ENCODE measurements at regions not wholly inside any gene's neighbourhood (a gene's known extent, or its start where the extent isn't known, plus 50 kb on each side); places are given as distances from the start of the nearest gene placed in this dataset.
"Not testable (repeated sequence)": the region's sequence is repeated elsewhere in the genome, so short reads cannot be mapped to it uniquely, and the experiment has no call there.

DNA sequence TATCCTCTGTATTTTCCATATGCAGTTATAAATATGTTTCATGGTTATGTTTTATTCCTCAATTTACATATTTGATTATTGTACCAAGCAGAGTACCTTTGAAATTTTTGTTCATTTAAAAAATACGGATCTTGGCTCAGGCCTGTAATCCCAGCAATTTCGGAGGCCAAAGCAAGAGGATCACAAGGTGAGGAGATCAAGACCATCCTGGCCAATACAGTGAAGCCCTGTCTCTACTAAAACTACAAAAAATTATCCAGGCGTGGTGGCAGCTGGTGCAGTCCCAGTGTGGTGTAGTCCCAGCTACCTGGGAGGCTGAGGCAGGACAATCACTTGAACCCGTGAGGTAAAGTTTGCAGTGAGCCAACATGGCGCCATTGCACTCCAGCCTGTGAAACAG, 251.2 kb upstream of the TPTE start:
- peak; percentile 34 for DNase-seq (ENCODE audit: low read depth)

DNA sequence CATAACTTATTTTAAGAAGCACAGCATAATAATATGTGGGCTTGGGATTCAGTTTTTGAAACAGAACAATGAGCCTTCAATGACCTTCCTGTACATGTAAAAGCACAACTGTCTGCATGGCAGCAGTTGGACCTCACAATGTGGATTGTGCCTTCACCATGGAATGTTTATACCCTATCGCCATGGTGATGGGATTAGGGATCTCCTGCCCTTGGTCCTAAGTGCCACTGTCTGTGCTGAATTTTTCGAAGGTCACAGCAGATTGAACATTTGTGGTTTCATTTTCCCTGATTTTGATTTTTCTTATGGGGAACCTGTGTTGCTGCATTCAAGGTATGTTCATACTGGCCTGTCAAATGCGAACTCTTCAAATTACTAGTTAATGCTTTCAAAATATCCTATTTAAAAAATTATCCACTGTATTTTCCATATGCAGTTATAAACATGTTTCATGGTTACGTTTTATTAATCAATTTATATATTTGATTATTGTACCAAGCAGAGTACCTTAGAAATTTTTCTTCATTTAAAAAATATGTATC, 249.6 kb upstream of the TPTE start:
- not testable (repeated sequence) for DNase-seq (ENCODE audit: low read depth)

DNA sequence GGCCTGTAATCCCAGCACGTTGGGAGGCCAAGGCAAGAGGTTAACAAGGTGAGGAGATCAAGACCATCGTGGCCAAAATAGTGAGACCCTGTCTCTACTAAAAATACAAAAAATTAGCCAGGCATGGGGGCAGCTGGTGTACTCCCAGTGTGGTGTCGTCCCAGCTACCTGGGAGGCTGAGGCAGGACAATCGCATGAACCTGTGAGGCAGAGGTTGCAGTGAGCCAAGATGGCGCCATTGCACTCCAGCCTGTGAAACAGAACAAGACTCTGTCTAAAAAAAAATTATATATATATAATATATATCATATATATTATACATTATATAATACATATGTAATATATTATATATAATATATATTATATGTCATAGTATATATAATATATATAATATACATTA, 249.2 kb upstream of the TPTE start:
- DNase-seq (ENCODE audit: low read depth): no peak

DNA sequence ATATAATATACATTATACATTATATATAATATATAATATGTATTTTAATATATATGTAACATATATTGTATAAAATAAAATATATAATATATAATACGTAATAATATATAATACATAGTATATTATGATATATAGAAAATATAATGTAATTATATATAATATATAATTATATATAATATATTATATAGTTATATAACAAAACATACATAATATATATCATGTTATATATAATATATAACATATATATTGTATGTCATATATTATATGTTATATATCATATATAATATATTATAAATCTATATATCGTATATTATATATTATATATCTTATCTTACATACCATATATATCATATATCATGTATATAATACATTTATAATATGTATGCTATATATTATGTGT, 248.2 kb upstream of the TPTE start:
- DNase-seq (ENCODE audit: low read depth): peak; percentile 29

DNA sequence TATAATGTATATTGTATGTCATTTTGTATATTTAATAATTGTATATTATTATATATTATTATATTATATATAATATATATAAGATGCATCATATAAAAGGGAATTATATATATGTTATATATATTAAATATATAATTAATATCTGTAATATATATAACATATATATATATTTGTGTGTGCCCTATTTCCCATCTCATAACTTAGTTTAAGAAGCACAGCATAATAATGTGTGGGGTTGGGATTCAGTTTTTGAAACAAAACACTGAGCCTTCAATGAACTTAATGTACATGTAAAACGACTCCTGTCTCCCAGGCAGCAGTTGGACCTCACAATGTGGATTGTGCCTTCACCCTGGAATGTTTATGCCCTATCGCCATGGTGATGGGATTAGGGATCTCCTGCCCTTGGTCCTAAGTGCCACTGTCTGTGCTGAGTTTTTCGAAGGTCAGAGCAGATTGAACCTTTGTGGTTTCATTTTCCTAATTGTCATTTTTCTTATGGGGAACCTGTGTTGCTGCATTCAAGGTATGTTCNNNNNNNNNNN, 247.5 kb upstream of the TPTE start:
- DNase-seq (ENCODE audit: low read depth): not testable (repeated sequence)

Data from amniotic epithelial cell (primary cell).